Fibroblast of skin of left biceps (primary cell): ENCODE measurements at regions not wholly inside any gene's neighbourhood (a gene's known extent, or its start where the extent isn't known, plus 50 kb on each side); places are given as distances from the start of the nearest gene placed in this dataset.
"Not testable (repeated sequence)": the region's sequence is repeated elsewhere in the genome, so short reads cannot be mapped to it uniquely, and the experiment has no call there.

Experiments used
- DNase-seq, 2 experiments: peaks; one replicate each; pipeline ENCODE4 v3.0.0-alpha.2; 2013; ENCODE audit warnings: low read depth in 2 of 2

DNA sequence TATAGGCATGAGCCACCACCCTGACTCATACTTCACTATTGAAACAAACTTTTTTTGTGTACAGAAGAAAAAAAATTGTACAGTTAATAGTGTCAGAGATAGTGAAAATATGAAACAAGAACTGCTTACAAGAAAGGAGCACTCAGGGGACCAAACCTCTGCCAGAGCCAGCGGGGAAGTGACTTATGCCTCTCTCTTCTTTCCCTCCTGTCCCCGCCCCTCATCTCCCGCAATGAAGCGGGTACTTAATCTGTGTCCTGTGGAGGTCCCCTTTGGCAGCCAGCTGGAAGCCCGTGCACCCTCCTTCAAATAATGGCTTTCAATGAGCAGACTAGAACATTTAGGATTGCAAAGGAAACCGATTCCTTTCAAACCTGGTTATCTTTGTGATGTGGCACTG lies 51.5 kb downstream of the PPIAL4A start:
- not testable (repeated sequence) for DNase-seq

DNA sequence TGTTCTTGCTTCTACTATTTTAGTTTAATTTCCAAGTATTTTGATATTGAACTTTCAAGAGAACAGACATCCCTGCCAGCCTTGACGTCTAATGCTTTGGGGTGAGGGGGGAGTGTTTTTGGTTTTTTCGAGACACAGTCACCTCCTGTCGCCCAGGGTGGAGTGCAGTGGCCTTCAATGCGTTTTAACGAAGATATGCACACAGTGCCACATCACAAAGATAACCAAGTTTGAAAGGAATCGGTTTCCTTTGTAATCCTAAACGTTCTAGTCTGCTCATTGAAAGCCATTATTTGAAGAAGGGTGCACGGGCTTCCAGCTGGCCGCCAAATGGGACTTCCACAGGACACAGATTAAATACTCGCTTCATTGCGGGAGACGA lies 52.3 kb downstream of the PPIAL4A start:
- DNase-seq: not testable (repeated sequence)

DNA sequence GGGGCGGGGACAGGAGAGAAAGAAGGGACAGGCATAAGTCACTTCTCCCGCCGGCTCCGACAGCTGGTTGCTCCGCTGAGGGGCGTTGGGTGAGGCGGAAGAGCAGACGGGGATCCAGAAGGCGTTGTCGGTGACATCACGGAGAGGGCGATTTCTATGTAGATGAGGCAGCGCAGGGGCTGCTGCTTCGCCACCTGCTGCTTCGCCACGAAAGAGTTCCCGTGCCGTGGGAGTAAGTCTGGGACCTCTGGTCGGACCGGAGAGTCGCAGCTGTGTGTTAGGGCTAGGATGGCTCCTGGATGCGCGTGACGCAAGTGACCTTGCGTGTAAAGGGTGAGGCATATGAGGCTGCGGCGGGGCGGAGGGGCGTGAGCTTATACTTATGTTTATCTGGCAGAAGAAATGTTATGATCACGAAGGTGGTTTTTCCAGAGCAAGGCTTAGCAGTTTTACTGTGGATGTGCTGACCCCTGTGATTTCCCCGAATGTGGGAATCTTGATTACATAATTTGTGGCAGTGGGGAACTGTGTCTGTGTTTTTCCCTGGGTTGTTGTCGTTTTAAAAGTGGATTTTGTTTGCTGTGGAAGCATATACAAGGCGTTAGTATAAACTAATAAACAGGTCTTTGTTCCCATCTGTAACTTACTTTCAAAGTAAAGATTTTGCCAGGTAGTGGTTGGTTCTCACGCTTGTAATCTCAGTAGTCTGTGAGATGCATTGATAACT lies 52.8 kb downstream of the PPIAL4A start:
- DNase-seq: peak; percentile 19 to 21

DNA sequence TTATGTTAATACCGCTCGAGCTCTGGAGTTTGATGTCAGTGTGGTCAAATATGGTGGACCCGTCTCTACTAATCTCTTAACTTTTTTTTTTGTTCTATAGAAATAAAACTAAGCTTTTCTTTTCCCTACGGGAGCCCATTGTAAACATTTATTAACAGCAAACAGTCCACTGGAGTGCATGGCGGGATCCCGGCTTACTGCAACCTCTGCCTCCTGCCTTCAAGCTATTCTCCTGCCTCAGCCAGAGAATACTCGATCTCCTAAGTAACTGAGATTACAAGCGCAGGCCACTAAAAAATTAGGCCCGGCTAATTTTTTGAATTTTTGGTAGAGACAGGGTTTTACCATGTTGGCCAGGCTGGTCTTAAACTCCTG lies 53.4 kb downstream of the PPIAL4A start:
- DNase-seq: not testable (repeated sequence)

DNA sequence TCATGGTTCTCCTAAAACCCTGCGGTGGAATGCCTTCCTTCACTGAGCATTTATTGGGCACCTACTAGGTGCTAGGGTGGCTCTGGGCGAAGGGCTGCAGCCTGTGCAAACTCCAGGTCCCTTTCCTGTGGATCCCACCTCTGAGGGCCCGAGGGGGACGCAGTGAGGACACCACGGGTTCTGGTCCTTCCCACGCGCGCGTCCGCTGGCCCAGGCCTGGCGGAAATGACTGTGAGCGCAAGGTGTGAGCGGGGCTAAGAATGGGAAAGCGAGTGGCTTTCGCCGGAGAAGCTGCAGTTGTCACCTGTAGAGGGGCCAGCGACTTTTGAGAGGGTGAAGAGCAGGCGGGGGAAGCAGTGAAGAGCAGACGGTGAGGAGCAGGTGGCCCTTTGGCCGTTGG lies 55.1 kb downstream of the PPIAL4A start:
- DNase-seq: not testable (repeated sequence)

DNA sequence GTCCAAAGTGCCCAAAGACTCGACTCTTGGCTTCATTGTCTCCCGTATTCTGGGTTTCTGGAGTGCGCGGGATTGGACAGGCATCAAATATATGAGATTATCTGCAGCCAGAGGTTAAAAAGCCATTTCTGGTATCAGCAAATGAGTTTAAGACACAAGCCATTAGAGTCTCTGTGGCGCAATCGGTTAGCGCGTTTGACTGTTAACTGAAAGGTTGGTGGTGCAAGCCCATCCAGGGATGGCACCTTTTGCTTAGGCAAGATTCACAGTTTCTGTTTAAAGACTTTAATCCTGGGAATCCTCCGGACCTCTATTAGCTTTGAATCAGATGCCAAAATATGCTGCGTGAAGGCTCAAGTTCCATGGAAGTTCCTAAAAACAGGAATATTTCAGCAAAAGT lies 55.6 kb downstream of the PPIAL4A start:
- not testable (repeated sequence) for DNase-seq

DNA sequence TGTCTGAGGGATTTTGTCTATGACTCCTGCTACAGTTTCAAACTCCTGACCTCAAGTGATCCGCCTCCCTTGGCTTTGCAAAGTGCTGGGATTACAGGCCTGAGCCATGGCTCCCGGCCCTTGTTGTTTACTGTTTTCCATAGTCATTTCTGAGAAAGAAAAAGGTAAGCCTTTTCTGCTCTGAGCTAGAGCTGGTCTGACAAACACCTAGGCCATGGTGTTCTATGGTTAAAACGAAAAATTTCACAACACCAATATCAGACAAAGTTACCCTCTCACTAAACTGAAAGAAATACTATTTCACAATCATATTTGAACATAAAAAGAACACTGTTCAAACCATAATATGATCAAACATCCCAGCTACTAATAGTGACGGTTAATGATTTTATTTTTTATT lies 57.5 kb downstream of the PPIAL4A start:
- not testable (repeated sequence) for DNase-seq

DNA sequence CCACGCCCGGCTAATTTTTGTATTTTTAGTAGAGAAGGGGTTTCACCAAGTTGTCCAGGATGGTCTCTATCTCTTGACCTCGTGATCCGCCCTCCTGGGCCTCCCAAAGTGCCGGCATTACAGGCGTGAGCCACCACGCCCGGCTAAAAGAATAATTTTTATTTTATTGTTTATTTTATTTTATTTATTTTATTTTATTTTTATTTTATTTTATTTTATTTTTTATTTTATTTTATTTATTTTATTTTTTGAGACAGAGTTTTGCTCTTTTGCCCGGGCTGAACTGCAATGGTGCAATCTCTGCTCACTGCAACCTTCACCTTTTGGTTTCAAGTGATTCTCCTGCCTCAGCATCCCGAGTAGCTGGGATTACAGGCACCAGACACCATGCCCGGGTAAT lies 60.2 kb downstream of the PPIAL4A start:
- DNase-seq: not testable (repeated sequence)

DNA sequence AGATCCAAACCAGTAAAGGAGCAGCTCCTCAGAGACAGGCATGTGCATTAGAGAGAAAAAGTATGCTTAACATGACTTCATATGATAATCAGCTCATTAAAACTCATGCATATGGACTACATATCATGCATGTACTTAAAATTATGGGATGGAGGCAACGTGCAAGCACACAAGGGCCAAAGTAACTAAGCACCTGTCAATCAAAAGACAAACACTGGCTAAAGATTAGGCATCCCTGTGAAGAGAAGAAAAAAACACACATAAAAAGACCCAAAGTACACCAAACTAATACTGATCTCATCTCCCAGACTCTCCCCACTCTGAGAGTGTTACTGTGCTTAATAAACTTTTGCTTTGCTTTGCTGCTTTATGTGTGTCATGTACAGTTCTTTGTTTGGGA lies 61.1 kb downstream of the PPIAL4A start:
- not testable (repeated sequence) for DNase-seq

DNA sequence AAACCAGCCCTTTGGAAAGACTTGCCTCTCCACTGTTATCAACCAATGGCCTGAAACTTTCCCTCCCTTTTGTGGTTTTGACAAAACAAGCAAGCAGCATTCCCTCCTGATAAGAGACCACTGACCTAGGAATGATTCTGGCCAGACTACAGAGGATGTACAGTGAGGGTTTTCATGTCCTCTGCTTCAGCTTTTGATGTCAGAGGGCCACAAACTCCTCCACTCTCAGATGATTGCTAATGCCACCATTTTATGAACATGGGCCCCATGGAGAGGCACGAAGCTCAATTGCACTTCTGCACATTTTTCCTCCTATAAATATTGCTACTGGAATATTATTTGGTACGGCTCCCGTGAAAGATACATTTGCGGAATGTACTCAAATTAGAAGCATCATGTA lies 61.5 kb downstream of the PPIAL4A start:
- not testable (repeated sequence) for DNase-seq

DNA sequence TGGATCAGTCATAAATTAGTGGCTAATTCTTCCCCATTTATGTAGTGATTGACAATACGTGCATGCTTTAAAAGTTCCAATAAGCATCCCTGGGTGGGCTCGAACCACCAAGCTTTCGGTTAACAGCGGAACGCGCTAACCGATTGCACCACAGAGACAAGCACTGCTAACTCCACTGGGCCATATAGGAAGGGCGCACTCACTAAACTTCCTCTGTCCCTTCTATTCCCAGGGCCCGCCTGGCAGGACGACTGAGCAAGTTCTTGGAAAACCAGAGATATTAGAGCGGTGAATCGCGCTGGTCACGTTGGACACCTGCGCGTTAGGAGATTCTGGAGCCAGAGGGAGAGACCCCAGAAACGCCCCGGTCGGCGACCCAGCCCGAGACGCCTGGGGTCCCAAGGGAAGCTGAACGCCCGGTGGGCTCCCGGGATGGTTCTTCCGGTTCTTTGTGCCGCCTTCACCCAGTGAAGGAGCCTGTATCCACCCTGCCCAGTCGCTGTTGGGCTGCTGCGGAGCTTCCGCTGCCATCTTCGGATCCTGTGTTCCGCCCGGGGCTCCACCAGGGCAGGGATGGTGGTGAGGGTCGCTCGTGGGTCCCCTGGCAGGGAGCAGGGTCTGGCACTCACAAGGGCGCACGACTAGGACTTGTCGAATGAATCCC lies 62.8 kb downstream of the PPIAL4A start:
- not testable (repeated sequence) for DNase-seq

DNA sequence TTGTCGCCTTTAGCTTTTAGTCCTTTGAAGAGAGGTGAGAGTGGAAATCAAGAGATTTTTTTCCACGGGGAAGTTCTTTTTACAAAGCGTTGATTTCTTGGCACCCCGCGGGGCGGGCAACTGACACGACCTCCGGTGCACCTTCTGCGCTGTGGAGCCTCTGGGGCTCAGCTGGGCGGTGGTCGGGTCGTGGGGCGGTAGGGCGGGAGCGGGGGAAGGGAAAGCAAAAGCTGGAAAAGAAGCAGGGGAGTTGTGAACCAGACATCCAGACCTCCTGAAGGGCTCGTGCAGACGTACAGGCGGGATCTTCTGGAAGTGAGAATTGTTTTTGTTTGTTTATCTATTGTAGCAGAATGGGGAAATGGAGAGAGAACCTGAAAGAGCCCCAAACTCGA lies 63.3 kb downstream of the PPIAL4A start:
- not testable (repeated sequence) for DNase-seq

DNA sequence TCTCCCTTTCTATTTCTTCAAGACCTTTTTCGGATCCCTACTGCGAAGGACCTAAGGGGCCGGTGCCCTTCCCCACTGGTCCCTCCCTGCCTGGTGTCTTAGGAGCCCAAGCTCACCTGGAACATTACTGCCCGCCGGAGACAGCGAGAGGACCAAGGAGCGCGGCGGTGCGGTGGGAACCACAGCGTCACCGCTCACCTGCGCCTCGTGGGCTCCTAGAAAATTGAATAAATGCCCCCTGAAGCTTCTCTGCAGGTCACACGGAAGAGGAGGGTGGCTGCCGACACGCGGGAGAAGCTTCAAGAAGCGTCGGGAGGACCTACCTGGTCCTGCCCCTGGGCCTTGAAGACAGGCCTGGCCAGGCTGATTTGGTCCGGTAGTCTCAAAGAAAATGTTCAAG lies 65.2 kb downstream of the PPIAL4A start:
- no peak for DNase-seq

DNA sequence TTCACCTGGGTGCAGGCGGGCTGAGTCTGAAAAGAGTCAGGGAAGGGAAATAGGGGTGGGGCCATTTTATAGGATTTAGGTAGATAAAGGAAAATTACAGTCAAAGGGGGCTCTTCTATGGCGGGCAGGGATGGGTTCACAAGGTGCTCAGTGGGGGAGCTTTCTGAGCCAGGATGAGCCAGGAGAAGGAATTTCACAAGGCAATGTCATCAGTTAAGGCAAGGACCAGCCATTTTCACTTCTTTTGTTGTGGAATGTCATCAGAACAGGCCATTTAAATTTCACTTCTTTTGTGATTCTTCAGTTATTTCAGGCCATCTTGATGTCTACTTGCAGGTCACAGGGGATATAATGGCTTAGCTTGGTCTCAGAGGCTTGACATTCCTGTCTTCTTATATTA lies 66.4 kb downstream of the PPIAL4A start:
- not testable (repeated sequence) for DNase-seq

DNA sequence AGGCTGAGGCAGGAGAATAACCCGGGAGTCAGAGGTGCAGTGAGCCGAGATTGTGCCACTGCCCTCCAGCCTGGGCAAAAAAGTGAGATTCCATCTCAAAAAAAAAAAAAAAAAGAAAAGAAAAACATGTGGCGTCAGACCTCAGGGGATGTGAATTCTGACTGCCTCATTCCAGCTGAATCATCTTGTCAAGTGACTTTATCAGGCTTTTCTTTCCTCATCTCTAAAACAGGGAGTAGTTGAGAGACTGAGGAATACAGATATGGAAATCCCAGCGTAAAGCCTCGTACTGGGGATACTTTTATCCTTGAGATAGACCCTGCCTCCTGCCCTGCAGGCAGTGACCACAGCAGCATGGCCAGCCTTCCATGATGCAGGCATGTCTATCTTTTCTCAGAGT lies 76.4 kb downstream of the PPIAL4A start:
- DNase-seq: not testable (repeated sequence)

DNA sequence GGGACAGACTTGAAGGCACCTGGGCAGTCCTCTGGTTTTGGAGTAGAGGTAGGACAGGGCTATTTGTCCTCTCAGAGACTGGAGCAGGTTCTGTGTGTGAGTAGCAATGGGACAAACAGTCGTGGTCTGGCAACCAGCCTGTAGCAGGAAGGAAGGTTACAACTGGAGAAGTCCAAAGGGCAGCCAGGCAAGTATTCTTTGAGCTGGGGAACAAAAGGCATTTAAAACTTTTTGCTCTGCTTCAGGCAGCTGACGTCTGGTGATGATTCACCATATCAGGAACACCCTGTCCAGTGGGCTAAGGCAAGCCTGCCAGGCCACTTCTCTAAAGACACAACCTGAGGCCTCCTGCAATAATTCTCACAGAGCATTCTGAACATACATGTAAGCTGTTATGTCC lies 83.3 kb downstream of the PPIAL4A start:
- DNase-seq: not testable (repeated sequence)

DNA sequence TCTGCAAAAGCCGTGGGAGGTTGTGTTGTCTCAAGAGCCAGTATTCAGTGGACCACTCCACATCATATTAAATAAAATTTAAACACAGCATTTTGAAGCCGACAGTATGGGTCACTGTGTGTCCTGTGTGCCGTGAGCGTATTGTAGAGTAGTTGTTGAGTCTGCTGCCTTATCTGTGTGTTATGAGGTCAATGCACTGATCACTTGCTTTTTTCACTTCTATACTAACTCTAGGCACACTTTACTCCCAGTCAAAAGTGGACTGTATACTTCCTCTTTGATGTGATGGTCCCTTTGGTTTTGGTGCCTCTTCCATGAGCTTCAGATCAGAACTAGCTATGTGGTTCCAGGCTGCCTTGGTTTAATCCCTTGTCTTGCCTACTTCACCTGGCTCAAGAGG lies 84.3 kb downstream of the PPIAL4A start:
- DNase-seq: not testable (repeated sequence)

DNA sequence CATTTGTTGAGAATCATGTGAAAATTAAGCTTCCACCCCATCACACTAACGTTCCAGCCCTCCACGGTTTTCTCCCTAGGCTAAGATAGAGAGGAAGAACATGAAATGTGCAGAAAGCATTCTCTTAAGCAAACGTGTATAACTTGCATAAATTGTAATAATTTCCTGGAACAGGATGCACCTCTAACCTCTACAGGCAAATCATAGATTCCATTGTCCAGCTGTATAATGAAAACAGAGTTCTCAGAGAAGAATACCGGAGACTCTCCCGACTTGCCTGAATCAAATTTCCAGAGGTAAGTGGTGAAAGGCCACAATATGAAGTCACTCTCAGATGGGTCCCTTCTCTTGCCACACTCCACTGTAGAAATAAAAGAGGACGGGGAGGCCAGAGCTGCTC lies 87.7 kb downstream of the PPIAL4A start:
- DNase-seq: not testable (repeated sequence)

DNA sequence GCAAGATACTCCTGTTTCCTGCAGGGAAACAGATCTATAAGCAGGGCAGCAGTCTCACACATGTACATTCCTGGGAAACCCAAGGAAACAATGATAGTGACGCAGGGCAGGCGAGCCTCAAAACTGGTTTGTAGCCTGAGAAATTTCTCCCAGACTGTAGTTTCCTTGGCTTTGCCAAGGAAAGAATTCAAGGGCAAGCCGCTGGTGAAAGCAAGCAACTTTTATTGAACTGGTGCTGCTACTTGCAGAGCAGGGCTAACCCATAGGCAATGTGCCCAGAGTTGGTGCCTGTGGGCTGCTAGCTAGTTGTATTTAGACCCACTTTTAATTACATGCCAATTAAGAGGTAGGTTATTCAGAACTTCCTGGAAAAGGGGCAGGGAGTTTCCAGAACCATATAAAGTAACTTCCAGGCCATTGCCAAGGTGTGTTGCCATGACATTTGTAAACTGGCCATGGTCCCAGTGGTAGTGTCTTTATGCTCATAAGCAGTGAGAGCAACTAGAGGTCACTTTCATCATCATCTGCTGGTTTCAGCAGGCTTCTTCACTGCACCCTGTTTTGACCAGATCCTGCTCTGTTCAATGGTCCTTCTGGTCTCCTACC lies 92.0 kb downstream of the PPIAL4A start:
- not testable (repeated sequence) for DNase-seq

DNA sequence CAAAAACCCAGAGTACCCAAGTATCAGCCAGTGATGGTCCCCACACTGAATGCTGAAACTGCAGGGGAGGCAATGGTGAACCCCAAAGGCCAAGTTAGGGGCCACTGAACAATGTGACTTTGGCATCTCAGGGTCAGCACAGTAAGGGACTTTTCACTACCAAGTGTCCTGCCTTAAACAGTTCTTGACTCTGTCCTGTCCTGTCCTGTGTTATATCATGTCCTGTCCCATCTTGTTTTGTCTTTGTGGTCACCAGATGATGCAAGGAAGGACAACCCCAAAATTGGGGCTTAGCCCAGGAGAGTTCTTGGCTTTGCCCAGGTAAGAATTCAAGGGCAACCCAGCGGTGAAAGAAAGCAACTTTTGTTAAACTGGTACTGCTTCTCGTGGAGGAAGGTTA lies 105.0 kb downstream of the PPIAL4A start:
- not testable (repeated sequence) for DNase-seq

DNA sequence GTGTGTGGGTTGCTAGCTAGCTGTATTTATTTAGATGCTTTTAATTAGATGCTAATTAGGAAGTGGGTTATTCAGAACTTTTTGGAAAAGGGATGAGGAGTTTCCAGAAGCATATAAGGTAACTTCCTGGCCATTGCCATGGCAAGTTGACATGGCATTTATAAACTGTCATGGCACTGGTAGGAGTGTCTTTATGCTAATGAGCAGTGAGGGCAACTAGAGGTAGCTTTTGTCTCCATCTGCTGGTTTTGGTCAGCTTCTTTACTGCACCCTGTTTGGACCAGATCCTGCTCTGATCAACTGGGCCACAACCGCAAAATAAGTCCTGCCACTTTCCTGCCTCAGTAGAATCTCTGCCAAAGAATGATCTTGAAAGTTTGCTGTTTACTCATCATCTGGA lies 105.5 kb downstream of the PPIAL4A start:
- not testable (repeated sequence) for DNase-seq

DNA sequence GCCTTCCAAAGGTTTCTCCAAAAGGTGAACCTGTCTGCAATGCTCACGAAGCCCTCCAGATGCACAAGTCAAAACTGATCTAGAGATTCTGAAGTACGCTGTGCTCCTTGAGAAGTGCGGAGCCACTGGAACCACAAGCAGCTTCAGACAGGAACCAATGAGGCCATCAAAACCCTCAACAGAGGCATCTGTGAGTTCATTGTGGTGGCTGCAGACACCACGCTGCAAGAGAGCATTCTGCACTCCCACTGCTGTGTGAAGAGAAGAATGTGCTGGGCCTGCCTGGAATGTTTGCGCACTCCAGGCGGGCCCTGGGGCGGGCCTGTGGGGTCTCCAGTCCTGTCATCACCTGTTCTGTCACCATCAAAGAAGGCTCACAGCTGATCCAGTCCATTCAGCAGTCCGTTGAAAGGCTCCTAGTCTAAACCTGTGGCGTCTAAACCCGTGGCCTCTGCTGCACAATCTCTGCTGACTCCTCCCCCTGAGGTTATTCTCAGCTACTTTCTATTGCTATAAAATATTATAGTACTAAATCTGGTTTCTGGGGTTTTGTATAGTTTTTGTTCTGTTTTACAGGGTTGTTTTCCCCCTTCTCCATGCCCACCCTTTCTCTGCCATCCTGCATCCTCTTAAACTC lies 111.6 kb downstream of the PPIAL4A start:
- not testable (repeated sequence) for DNase-seq
